ENCODE measurements at regions not wholly inside any gene's neighbourhood (a gene's known extent, or its start where the extent isn't known, plus 50 kb on each side); places are given as distances from the start of the nearest gene placed in this dataset.

GRCh38 chr9:82456642-82457041 is 468.1 kb downstream of the SPATA31D1 start:
- Histone ChIP-seq H3K27me3 (no peaks in the 10 kb centered on the region), H2AFZ (replicated peaks) (no peak overlapping the region), H3K4me2 (peak overlapping the region; percentile 28)

DNA sequence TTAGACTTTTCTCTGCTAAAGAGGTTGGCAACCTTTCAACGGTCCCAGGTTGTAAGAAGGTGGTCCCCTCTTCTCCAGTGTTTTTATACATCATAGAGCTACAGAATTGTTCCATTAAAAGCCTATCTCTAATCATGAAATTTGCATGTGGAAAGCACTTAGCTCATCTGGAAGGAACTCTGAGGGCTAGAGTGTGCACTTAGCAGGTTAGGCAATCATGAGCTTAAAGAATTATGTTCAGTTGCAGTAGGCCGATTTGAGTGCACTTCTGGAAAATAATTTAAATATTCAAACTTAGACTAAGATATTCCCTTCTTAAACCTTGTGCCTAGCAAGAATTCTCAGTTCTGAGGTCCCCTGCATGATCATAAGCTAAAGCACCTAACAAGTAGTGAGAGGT is 468.7 kb downstream of the SPATA31D1 start:
- Mint-ChIP-seq H3K9me3 (peaks cover 2% of the 10 kb centered on the region), H3K4me1 (peaks cover 20% of the 10 kb centered on the region), H3K36me3 (no peaks in the 10 kb centered on the region), H3K4me3 (no peak overlapping the region), H3K27ac (no peak overlapping the region), H3K27me3 (ENCODE audit: insufficient read depth, low read depth) (no peaks in the 10 kb centered on the region)
- Histone ChIP-seq H3K27ac (no peak overlapping the region), H3K4me1 (peaks cover 32% of the 10 kb centered on the region), H3K79me2 (ENCODE audit: low read depth) (no peaks in the 10 kb centered on the region), H3K36me3 (no peaks in the 10 kb centered on the region), H3K27me3 (no peaks in the 10 kb centered on the region), H2AFZ (replicated peaks) (no peak overlapping the region), H4K20me1 (ENCODE audit: low read depth) (no peaks in the 10 kb centered on the region), H3K4me2 (peak overlapping the region; percentile 28), H3K4me3 (no peak overlapping the region), H3K9me3 (ENCODE audit: low read depth) (no peaks in the 10 kb centered on the region), H3K9ac (no peak overlapping the region), H3F3A (ENCODE audit: low read depth) (peaks cover 12% of the 10 kb centered on the region)
- DNase-seq (ENCODE audit: low spot score): no peak
- TF ChIP-seq CTCF (IDR thresholded peaks at IDR 0.05): no peak
- TF ChIP-seq EZH2 (IDR thresholded peaks at IDR 0.05): no peak
- TF ChIP-seq EZH2phosphoT487 (IDR thresholded peaks at IDR 0.05): no peak

More at GRCh38 chr9:82456642-82457041, 468.1 kb downstream of the SPATA31D1 start:
- Histone ChIP-seq H3K36me3 (no peaks in the 10 kb centered on the region), H3K9me3 (ENCODE audit: low read depth) (no peaks in the 10 kb centered on the region), H3K9ac (no peak overlapping the region), H4K20me1 (ENCODE audit: low read depth) (no peaks in the 10 kb centered on the region), H3K4me3 (no peak overlapping the region), H3K4me1 (peaks cover 32% of the 10 kb centered on the region), H3K27ac (no peak overlapping the region), H3K79me2 (ENCODE audit: low read depth) (no peaks in the 10 kb centered on the region), H3F3A (ENCODE audit: low read depth) (peaks cover 12% of the 10 kb centered on the region)
- Mint-ChIP-seq H3K36me3 (no peaks in the 10 kb centered on the region), H3K27ac (no peak overlapping the region), H3K4me1 (peaks cover 20% of the 10 kb centered on the region), H3K9me3 (peaks cover 4% of the 10 kb centered on the region), H3K27me3 (ENCODE audit: insufficient read depth, low read depth) (no peaks in the 10 kb centered on the region), H3K4me3 (no peak overlapping the region)
- no peak for DNase-seq (ENCODE audit: low spot score)
- TF ChIP-seq EZH2phosphoT487 (IDR thresholded peaks at IDR 0.05) (no peak), EZH2 (IDR thresholded peaks at IDR 0.05) (no peak), CTCF (IDR thresholded peaks at IDR 0.05) (no peak)

DNA sequence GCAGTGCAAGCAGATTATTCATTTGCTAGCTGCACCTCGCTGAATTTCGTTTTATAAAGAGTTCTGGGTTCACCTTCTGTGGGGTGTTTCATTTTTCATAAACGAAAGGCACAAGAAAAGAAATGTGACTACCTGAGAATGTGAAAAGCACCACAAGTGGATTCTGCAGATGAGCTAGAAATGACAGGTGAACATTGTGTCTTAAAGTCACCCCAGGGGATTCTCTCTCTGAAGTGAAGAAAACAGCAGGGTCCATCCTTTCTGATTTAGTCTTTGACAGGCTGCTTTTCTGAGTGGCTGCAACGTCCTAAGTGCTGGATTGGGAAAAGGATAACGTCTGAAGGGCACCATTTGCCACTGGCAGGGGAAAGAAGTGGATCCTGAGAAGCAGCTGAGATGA is 469.3 kb downstream of the SPATA31D1 start:
- no peak overlapping the region for H3K27ac Mint-ChIP-seq
- H3K27me3 Mint-ChIP-seq (ENCODE audit: insufficient read depth, low read depth): no peaks in the 10 kb centered on the region
- H3K4me3 Mint-ChIP-seq: no peak overlapping the region
- peaks cover 12% of the 10 kb centered on the region for H3F3A ChIP-seq (ENCODE audit: low read depth)
- H3K9ac ChIP-seq: no peak overlapping the region
- TF ChIP-seq CTCF (IDR thresholded peaks at IDR 0.05) (no peak), EZH2phosphoT487 (IDR thresholded peaks at IDR 0.05) (no peak), EZH2 (IDR thresholded peaks at IDR 0.05) (no peak)
- no peaks in the 10 kb centered on the region for H3K9me3 ChIP-seq (ENCODE audit: low read depth)
- no peak overlapping the region for H3K4me2 ChIP-seq
- no peaks in the 10 kb centered on the region for H4K20me1 ChIP-seq (ENCODE audit: low read depth)
- DNase-seq (ENCODE audit: low spot score): peak; percentile 37
- H2AFZ ChIP-seq (replicated peaks): no peak overlapping the region
- H3K4me1 Mint-ChIP-seq: peaks cover 20% of the 10 kb centered on the region
- H3K9me3 Mint-ChIP-seq: no peaks in the 10 kb centered on the region
- no peaks in the 10 kb centered on the region for H3K79me2 ChIP-seq (ENCODE audit: low read depth)
- H3K36me3 ChIP-seq: no peaks in the 10 kb centered on the region
- H3K36me3 Mint-ChIP-seq: no peaks in the 10 kb centered on the region
- no peaks in the 10 kb centered on the region for H3K27me3 ChIP-seq
- no peak overlapping the region for H3K27ac ChIP-seq
- H3K4me3 ChIP-seq: no peak overlapping the region
- peaks cover 32% of the 10 kb centered on the region for H3K4me1 ChIP-seq
